GM19463 (cell line): ENCODE measurements at regions not wholly inside any gene's neighbourhood (a gene's known extent, or its start where the extent isn't known, plus 50 kb on each side); places are given as distances from the start of the nearest gene placed in this dataset.

ENCODE experiments used
- ATAC-seq: cut with Tn5 transposase; IDR thresholded peaks from one replicate; pipeline ENCODE4 v1.9.1; 2021; ENCODE audit warnings: mild to moderate bottlenecking, moderate library complexity; ENCODE audit not compliant: unreplicated experiment

GRCh38 chr19:16000024-16000663 lies 51.3 kb downstream of the OR10H4 start:
- no peak for ATAC-seq

- ATAC-seq, result peak; percentile 63
Measured at GRCh38 chr19:16001481-16002312, 52.9 kb downstream of the OR10H4 start.

GRCh38 chr19:16002406-16003384 lies 53.9 kb downstream of the OR10H4 start:
- no peak for ATAC-seq

- ATAC-seq, result no peak
Measured at GRCh38 chr19:16003391-16003790, 54.6 kb downstream of the OR10H4 start.

GRCh38 chr19:16005925-16006324 lies 57.1 kb downstream of the OR10H4 start:
- ATAC-seq, result no peak

- no peak for ATAC-seq
Measured at GRCh38 chr19:16012552-16012951, 63.7 kb upstream of the TPM4 start.

GRCh38 chr19:16013181-16013850 lies 63.0 kb upstream of the TPM4 start:
- ATAC-seq, result no peak

GRCh38 chr19:16013851-16014840 lies 62.1 kb upstream of the TPM4 start:
- no peak for ATAC-seq

GRCh38 chr19:16014923-16015804 lies 61.1 kb upstream of the TPM4 start:
- no peak for ATAC-seq

GRCh38 chr19:16015805-16016173 lies 60.5 kb upstream of the TPM4 start:
- no peak for ATAC-seq

- no peak for ATAC-seq
Measured at GRCh38 chr19:16016226-16017137, 59.8 kb upstream of the TPM4 start.

- ATAC-seq, result no peak
Measured at GRCh38 chr19:16017138-16017490, 59.2 kb upstream of the TPM4 start.

- no peak for ATAC-seq
Measured at GRCh38 chr19:16018106-16018755, 58.1 kb upstream of the TPM4 start.

GRCh38 chr19:16018801-16019551 lies 57.3 kb upstream of the TPM4 start:
- no peak for ATAC-seq

- ATAC-seq, result no peak
Measured at GRCh38 chr19:16019691-16020448, 56.4 kb upstream of the TPM4 start.

GRCh38 chr19:16021796-16022195 lies 54.5 kb upstream of the TPM4 start:
- ATAC-seq, result no peak
